MCF 10A (cell line): ENCODE measurements at regions not wholly inside any gene's neighbourhood (a gene's known extent, or its start where the extent isn't known, plus 50 kb on each side); places are given as distances from the start of the nearest gene placed in this dataset.

Source experiments
- BruUV-seq: library from RNA; stranded (reverse); fragments of 400-500 nt; replicated peaks from 2 replicates; lab custom pipeline; 2021; lab: Mats Ljungman, UMichigan
- CTCF ChIA-PET: fragments of 300-600 bp; sonication (Branson Sonifier 250); formaldehyde crosslinking; extraction: SDS; loops from one replicate; lab custom pipeline; 2021; ENCODE audit warnings: antibody characterized with exemption, inconsistent platforms; lab: Yijun Ruan, JAX
- POLR2A ChIA-PET: fragments of 300-600, 350-650 bp; sonication (Branson Sonifier 250); formaldehyde crosslinking; extraction: SDS; loops from one replicate; lab custom pipeline; 2020; ENCODE audit warnings: antibody characterized with exemption, inconsistent platforms; lab: Yijun Ruan, JAX
- DNase-seq: peaks from one replicate; pipeline ENCODE4 v3.0.0-alpha.2; 2018; ENCODE audit not compliant: unreplicated experiment
- H3K27ac Mint-ChIP-seq: one replicate; pipeline ENCODE4 v1.8.0; 2022; ENCODE audit warnings: mild to moderate bottlenecking, low read depth, mixed read lengths; ENCODE audit not compliant: unreplicated experiment
- H3K27me3 Mint-ChIP-seq: one replicate; pipeline ENCODE4 v1.8.0; 2022; ENCODE audit warnings: mixed read lengths; ENCODE audit not compliant: insufficient read depth, unreplicated experiment
- H3K36me3 Mint-ChIP-seq: one replicate; pipeline ENCODE4 v1.8.0; 2022; ENCODE audit warnings: mild to moderate bottlenecking, moderate library complexity, mixed read lengths; ENCODE audit not compliant: insufficient read depth, unreplicated experiment
- H3K4me1 Mint-ChIP-seq: one replicate; pipeline ENCODE4 v1.8.0; 2022; ENCODE audit warnings: mixed read lengths; ENCODE audit not compliant: insufficient read depth, unreplicated experiment
- H3K4me3 Mint-ChIP-seq: one replicate; pipeline ENCODE4 v1.8.0; 2022; ENCODE audit warnings: mild to moderate bottlenecking, moderate library complexity, mixed read lengths; ENCODE audit not compliant: unreplicated experiment
- H3K9me3 Mint-ChIP-seq: one replicate; pipeline ENCODE4 v1.8.0; 2022; ENCODE audit warnings: mixed read lengths; ENCODE audit not compliant: unreplicated experiment
- intact Hi-C: fragments of 100-400 bp; cut with micrococcal nuclease; formaldehyde crosslinking; loops from 2 replicates; pipeline ENCODE4 v1.14.1; 2022
- TF ChIP-seq, protein P1 (sequence below): fragments of 200-600 bp; IDR thresholded peaks from one replicate; pipeline ENCODE4 v1.8.0; 2022; ENCODE audit warnings: antibody characterized with exemption, mild to moderate bottlenecking; ENCODE audit not compliant: unreplicated experiment

DNA sequence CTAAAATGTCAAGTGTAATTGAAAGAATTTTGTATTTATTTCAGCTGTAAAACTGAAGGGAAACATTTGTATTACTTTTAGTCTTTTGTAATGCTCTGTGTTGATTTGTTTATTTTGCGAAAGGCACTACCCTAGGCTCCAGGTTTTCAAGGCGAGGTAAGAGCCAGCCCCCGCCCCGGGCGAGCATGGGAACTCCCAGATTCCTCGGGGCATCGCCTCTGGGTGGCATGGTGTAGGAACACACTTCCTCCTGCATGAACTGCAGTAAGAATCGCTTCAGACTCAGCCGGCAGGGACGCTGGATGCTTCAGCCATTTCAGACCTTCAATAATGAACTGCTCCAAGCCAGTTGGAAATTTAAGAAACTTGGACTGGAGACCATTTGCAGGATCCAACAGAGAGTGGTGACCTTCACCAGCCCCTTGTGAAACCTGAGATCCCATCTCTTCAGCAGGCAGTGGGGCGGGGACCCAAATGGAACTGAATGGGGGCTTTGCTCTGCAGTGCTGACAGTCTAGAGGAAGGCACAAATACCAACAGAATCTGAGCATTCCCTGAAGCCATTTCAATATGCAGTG lies 544.3 kb upstream of the MGMT start:
- peak overlapping the region; percentile 58 for H3K27ac Mint-ChIP-seq
- no peaks in the 10 kb centered on the region for H3K27me3 Mint-ChIP-seq
- no peaks in the 10 kb centered on the region for H3K36me3 Mint-ChIP-seq
- CTCF ChIA-PET = interaction anchor here (0.6 to 0.9 kb wide), 3 partner anchors 7 to 542 kb away, joined by 3 to 4 read pairs (median 4); no protein-coding TSS in a partner anchor
- TF ChIP-seq, protein P1, sequence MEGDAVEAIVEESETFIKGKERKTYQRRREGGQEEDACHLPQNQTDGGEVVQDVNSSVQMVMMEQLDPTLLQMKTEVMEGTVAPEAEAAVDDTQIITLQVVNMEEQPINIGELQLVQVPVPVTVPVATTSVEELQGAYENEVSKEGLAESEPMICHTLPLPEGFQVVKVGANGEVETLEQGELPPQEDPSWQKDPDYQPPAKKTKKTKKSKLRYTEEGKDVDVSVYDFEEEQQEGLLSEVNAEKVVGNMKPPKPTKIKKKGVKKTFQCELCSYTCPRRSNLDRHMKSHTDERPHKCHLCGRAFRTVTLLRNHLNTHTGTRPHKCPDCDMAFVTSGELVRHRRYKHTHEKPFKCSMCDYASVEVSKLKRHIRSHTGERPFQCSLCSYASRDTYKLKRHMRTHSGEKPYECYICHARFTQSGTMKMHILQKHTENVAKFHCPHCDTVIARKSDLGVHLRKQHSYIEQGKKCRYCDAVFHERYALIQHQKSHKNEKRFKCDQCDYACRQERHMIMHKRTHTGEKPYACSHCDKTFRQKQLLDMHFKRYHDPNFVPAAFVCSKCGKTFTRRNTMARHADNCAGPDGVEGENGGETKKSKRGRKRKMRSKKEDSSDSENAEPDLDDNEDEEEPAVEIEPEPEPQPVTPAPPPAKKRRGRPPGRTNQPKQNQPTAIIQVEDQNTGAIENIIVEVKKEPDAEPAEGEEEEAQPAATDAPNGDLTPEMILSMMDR = no peak
- intact Hi-C loops = loop anchor here (5.0 kb wide), 1 partner anchor 45 kb away; no protein-coding TSS in a partner anchor
- H3K9me3 Mint-ChIP-seq = peaks cover 22% of the 10 kb centered on the region
- POLR2A ChIA-PET = no interaction called here
- no peak overlapping the region for H3K4me3 Mint-ChIP-seq
- no TSS peak for BruUV-seq
- H3K4me1 Mint-ChIP-seq = no peaks in the 10 kb centered on the region
- peak; percentile 64 for DNase-seq

DNA sequence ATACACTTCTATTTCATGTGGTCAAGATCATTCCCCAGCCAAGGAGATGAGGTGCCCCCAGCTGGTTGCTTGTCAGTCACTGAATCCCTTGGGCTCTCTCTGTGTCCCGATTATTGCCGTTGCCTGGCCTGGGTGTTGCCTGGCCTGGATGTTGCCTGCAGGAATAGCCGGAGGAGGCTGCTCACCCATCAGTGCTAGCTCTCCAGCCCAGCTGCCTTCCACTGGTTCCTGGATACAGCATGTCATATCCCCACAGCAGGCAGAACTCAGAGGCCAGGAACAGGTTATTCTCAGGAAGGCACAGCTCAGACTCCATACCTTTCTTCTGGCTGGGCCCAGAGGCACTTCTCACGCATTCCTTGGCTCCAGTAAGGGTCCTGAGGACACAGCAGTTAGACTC lies 542.1 kb upstream of the MGMT start:
- intact Hi-C loops = loop anchor here (5.0 kb wide), 1 partner anchor 48 kb away; no protein-coding TSS in a partner anchor
- Mint-ChIP-seq H3K27ac (no peak overlapping the region), H3K36me3 (peaks cover 6% of the 10 kb centered on the region), H3K9me3 (peaks cover 22% of the 10 kb centered on the region), H3K27me3 (no peaks in the 10 kb centered on the region), H3K4me1 (peaks cover 4% of the 10 kb centered on the region), H3K4me3 (no peak overlapping the region)
- BruUV-seq = no TSS peak
- TF ChIP-seq, protein P1 = no peak
- no peak for DNase-seq
- ChIA-PET POLR2A (no interaction called here), CTCF (interaction anchor here (1.3 kb wide), 1 partner anchor 17 kb away, joined by 3 read pairs; no protein-coding TSS in a partner anchor)

DNA sequence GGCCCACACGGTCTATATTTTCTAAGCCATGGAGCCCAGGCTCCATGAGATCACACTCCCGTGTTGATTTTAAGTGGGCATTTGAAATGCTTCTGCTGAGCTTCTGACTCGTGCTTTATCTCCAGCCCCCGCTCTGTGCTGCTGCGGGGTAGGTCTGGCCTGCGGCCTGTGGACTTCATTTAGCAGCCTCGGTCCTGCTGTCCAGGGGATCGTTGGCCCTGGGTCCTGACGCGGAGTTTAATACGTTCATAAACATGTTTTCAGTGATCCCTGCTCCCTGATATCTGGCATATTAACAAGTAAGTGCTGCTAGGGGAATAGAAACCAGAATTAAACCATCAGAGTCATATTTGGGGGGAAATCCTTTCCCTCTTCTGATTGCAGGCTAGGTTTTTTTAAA lies 540.3 kb upstream of the MGMT start:
- Mint-ChIP-seq H3K4me3 (no peak overlapping the region), H3K27me3 (no peaks in the 10 kb centered on the region), H3K36me3 (peaks cover 6% of the 10 kb centered on the region), H3K9me3 (peaks cover 22% of the 10 kb centered on the region), H3K4me1 (peaks cover 7% of the 10 kb centered on the region), H3K27ac (no peak overlapping the region)
- intact Hi-C loops = no loop called here
- BruUV-seq = no TSS peak
- no peak for DNase-seq
- CTCF ChIA-PET = interaction anchor here (0.7 kb wide), 1 partner anchor 21 kb away, joined by 4 read pairs; no protein-coding TSS in a partner anchor
- TF ChIP-seq, protein P1 = no peak
- POLR2A ChIA-PET = no interaction called here

DNA sequence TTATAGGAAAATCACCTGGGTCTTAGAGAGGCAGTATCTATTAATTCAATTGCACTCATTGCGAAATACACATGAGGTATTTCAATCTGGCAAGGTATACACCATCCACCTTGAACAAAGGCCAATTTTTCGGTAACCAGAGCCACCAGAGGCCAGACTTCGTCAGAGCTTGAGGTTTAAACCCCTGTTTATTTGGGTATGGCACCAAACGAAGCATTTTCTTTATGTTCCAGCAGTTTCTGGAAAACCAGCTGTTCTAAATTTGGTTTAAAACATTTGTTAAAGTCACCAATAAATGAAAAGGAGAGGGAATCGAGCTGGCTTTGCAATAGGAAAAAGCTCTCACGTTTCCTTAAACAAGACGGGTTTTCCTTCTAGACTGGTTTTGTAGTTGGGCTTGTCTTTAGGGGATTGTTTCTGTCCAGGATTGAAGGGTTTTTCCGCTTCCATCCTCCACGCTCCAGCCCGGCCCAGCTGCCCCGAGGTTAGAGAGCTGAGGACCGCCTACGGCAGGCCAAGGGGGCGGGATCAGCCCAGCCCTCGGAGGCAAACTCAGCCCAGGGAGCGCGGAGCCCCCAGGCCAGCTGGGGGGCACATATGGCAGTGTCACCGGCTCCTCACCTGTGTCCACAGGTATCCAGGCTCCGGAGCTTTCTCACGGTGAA lies 539.4 kb upstream of the MGMT start:
- H3K9me3 Mint-ChIP-seq = peaks cover 22% of the 10 kb centered on the region
- CTCF ChIA-PET = no interaction called here
- no peaks in the 10 kb centered on the region for H3K27me3 Mint-ChIP-seq
- peak; percentile 88 for DNase-seq
- POLR2A ChIA-PET = interaction anchor here (0.5 to 0.7 kb wide), 2 partner anchors 509 to 1184 kb away, joined by 3 read pairs; no protein-coding TSS in a partner anchor
- peaks cover 16% of the 10 kb centered on the region for H3K4me1 Mint-ChIP-seq
- intact Hi-C loops = no loop called here
- TF ChIP-seq, protein P1 = no peak
- no peak overlapping the region for H3K27ac Mint-ChIP-seq
- peaks cover 6% of the 10 kb centered on the region for H3K36me3 Mint-ChIP-seq
- no TSS peak for BruUV-seq
- H3K4me3 Mint-ChIP-seq = no peak overlapping the region
